HPDE6-E6E7 (cell line): ENCODE measurements at regions not wholly inside any gene's neighbourhood (a gene's known extent, or its start where the extent isn't known, plus 50 kb on each side); places are given as distances from the start of the nearest gene placed in this dataset.

ENCODE experiments used
- DNase-seq: peaks from one replicate; pipeline ENCODE4 v3.0.0; 2011; ENCODE audit warnings: missing footprints; ENCODE audit errors: extremely low spot score

GRCh38 chr16:14337303-14338191 lies 266.4 kb downstream of the MRTFB start:
- no peak for DNase-seq

GRCh38 chr16:14335297-14335696 lies 264.2 kb downstream of the MRTFB start:
- DNase-seq: no peak

- no peak for DNase-seq
Measured at GRCh38 chr16:14334366-14335080, 263.4 kb downstream of the MRTFB start.

- DNase-seq: no peak
Measured at GRCh38 chr16:14333361-14333760, 262.2 kb downstream of the MRTFB start.

GRCh38 chr16:14331020-14331419 lies 259.9 kb downstream of the MRTFB start:
- DNase-seq: no peak

- no peak for DNase-seq
Measured at GRCh38 chr16:14329727-14330350, 258.7 kb downstream of the MRTFB start.

- no peak for DNase-seq
Measured at GRCh38 chr16:14325502-14326401, 254.6 kb downstream of the MRTFB start.

GRCh38 chr16:14324581-14324980 lies 253.5 kb downstream of the MRTFB start:
- DNase-seq: no peak

GRCh38 chr16:14322186-14322585 lies 251.1 kb downstream of the MRTFB start:
- DNase-seq: no peak

GRCh38 chr16:14321542-14321941 lies 250.4 kb downstream of the MRTFB start:
- no peak for DNase-seq

GRCh38 chr16:14320406-14320805 lies 249.3 kb downstream of the MRTFB start:
- no peak for DNase-seq
